ENCODE measurements at regions not wholly inside any gene's neighbourhood (a gene's known extent, or its start where the extent isn't known, plus 50 kb on each side); places are given as distances from the start of the nearest gene placed in this dataset.

DNA sequence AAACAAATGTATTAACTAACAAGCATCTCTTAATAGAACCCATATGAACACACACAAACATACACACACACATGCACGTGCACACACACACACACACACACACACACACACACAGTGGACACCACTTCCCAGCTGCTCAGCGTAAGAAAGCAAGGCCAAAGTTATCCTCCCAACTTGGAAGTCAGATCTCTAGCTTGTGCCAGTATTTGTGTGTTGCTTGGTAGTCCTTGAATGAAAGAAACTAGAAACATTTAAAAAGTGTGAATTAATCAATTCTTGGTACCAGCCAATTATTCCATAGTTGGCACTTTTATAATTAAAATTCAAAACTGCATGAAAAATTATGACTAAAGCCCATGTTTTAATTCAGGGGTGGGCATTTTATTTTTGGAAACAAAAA lies 178.1 kb downstream of the TMEM161B start:
- no peak for TF ChIP-seq POLR2AphosphoS5 (IDR thresholded peaks at IDR 0.05; ENCODE audit: low read depth, low read length)
- TF ChIP-seq, protein P1, sequence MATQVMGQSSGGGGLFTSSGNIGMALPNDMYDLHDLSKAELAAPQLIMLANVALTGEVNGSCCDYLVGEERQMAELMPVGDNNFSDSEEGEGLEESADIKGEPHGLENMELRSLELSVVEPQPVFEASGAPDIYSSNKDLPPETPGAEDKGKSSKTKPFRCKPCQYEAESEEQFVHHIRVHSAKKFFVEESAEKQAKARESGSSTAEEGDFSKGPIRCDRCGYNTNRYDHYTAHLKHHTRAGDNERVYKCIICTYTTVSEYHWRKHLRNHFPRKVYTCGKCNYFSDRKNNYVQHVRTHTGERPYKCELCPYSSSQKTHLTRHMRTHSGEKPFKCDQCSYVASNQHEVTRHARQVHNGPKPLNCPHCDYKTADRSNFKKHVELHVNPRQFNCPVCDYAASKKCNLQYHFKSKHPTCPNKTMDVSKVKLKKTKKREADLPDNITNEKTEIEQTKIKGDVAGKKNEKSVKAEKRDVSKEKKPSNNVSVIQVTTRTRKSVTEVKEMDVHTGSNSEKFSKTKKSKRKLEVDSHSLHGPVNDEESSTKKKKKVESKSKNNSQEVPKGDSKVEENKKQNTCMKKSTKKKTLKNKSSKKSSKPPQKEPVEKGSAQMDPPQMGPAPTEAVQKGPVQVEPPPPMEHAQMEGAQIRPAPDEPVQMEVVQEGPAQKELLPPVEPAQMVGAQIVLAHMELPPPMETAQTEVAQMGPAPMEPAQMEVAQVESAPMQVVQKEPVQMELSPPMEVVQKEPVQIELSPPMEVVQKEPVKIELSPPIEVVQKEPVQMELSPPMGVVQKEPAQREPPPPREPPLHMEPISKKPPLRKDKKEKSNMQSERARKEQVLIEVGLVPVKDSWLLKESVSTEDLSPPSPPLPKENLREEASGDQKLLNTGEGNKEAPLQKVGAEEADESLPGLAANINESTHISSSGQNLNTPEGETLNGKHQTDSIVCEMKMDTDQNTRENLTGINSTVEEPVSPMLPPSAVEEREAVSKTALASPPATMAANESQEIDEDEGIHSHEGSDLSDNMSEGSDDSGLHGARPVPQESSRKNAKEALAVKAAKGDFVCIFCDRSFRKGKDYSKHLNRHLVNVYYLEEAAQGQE (IDR thresholded peaks at IDR 0.05; ENCODE audit: insufficient read depth in 1 of 2, low read depth in 2 of 2, low read length in 2 of 2), result no peak
